H7 (cell line): ENCODE measurements at regions not wholly inside any gene's neighbourhood (a gene's known extent, or its start where the extent isn't known, plus 50 kb on each side); places are given as distances from the start of the nearest gene placed in this dataset.
A peak's percentile ranks its signal among the peaks of the same experiment; 100 is the strongest.
"Not testable (repeated sequence)": the region's sequence is repeated elsewhere in the genome, so short reads cannot be mapped to it uniquely, and the experiment has no call there.

Source experiments
- DNase-seq: peaks from one replicate; pipeline ENCODE4 v3.0.0; 2012
- H3K27me3 ChIP-seq: 2 replicates; pipeline ENCODE4 v1.6.0; 2011; ENCODE audit warnings: mild to moderate bottlenecking, low read length; ENCODE audit not compliant: control insufficient read depth, insufficient read depth
- H3K36me3 ChIP-seq: replicated peaks from 2 replicates; pipeline ENCODE4 v1.5.1; 2011; ENCODE audit warnings: low read length; ENCODE audit not compliant: control insufficient read depth, insufficient read depth
- H3K4me3 ChIP-seq: 2 replicates; pipeline ENCODE4 v1.5.1; 2011; ENCODE audit warnings: low read depth, mild to moderate bottlenecking, control low read depth, low read length, moderate library complexity; ENCODE audit not compliant: insufficient read depth

DNA sequence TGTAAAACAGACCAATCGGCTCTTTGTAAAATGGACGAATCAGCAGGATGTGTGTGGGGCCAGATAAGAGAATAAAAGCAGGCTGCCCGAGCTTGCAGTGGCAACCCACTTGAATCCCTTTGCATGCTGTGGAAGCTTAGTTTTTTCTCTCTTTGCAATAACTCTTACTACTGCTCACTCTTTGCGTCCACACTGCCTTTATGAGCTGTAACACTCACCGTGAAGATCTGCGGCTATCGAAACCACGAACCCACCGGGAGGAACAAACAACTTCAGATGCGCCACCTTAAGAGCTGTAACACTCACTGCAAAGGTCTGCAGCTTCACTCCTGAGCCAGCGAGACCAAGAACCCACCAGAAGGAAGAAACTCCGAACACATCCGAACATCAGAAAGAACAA is 722.7 kb downstream of the DIAPH3 start:
- H3K27me3 ChIP-seq, H3K36me3 ChIP-seq, DNase-seq, H3K4me3 ChIP-seq: not testable (repeated sequence)

DNA sequence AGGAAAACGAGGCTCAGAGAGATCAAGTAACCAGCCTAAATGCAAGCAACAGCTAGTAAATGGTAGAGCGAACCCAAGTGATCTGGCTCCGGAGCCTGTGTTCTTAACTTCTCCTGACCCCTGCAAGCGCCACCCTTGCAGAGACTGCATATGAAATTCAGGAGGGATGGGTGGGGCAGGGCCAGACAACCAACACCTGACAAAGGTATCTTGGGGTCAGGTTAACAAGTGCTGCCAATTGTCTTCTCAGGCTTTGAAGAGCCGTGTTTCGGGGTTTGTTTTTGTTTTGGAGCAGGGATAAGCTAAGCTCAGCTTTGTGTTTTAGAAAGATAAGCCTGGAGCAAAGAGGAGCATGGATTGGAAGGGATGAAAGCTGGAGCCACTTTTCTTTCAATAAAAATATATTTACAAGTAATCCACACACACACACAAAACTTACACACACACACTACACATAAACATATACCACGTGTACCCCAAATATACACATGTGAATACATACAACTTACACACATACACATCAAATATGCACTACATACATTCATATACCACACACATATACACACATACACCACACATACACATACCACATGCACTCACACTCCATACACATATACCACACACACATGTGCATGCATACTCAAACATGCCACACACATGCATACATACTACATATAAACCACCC is 722.0 kb downstream of the DIAPH3 start:
- no peak for DNase-seq
- Histone ChIP-seq H3K4me3 (no peak overlapping the region), H3K27me3 (no peaks in the 10 kb centered on the region), H3K36me3 (no peaks in the 10 kb centered on the region)

DNA sequence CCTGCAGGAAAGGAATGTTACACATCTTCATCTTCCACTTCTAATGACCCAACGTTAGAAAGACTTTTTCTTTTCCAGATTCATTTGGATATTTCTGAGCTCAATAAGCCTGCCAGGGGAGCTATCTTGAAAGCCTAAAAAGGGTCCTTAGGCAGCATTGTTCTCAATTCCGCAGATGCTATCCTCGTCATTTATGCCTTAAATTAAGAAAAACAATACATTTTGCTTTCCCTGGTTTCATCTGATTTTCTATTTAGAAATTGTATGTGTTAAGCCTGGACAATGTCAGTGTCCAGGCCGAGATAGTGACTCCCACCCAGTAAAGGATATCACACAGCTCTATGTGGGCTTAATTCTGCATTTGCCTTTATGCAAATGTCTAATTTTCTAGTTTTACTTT is 721.3 kb downstream of the DIAPH3 start:
- no peaks in the 10 kb centered on the region for H3K36me3 ChIP-seq
- DNase-seq: no peak

DNA sequence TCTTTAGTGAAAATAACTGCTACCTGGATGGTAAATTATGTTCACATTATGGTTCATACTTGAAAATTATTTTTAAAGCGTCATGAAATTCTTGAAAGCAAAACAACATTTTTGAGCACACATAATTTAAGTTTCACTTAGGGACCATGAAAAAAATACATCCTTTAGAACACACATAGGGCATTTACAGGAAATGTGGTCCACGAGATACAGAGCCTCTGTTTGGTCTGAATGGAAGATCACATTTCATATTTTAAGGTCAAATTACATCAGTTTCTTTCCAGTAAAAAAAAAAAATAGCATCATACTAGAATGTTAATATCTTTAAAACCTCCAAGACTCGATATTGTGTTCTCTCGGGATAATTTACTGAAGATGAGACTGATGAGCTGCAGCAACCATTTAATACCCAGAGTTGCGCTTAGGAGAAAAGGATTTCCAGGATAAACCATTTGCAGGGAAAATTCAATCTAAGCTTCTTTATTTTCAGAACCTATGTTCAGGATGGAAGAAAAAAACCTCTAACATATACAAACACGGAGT is 720.7 kb downstream of the DIAPH3 start:
- no peak for DNase-seq
- no peaks in the 10 kb centered on the region for H3K36me3 ChIP-seq
- H3K27me3 ChIP-seq: no peaks in the 10 kb centered on the region
- no peak overlapping the region for H3K4me3 ChIP-seq

More for the DNA sequence above, 721.3 kb downstream of the DIAPH3 start:
- Histone ChIP-seq H3K27me3 (no peaks in the 10 kb centered on the region), H3K4me3 (no peak overlapping the region)

DNA sequence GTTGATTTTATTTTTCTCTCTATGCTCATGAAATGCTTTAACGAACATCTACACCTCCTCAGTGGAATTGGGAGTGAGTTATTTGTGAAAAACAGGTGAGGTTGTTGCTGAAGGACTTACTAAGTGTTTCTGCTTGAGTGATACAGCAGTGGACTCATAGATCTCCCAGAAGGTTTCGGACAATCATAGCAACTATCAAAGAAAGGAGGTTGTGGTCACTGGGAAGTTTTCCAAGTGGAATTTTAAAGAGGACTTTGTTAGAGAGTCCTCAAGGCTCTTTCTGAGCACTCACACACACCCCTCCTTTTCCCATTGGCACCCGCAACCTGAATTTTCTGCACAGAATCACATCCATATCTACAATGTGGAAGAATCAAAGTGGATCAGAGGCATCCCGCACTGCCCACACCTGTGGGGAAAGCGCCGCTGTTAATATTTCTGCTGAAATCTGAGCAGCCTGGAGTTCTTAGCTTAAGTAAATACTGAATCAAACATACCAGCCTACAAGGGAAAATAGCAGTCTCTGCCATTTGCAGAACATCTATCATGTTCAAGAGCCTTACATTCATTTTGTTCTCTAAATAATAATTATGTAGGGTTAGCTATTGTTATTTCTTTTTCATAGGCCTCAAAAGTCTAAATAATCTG is 719.4 kb downstream of the DIAPH3 start:
- no peaks in the 10 kb centered on the region for H3K27me3 ChIP-seq
- no peak overlapping the region for H3K4me3 ChIP-seq
- H3K36me3 ChIP-seq: no peaks in the 10 kb centered on the region
- DNase-seq: no peak

DNA sequence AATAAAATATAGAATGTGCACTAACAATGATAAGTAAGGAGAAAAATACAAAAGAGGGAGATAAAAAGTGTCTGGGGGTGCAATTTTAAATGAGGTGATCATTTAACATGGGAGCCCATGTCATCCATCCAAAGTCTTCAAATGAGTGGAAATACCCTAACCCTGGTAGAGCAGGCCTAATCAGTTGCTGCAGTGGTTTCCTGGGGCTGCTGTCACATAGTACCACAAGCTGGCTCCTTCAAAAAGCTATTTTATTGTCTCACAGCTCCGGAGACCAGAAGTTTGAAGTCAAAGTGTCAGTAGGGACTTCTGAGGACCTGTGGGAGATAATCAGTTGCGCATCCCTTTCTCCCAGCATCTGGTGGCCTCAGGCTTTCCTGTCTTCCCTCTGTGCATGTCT is 717.9 kb downstream of the DIAPH3 start:
- no peak for DNase-seq
- H3K4me3 ChIP-seq: no peak overlapping the region

DNA sequence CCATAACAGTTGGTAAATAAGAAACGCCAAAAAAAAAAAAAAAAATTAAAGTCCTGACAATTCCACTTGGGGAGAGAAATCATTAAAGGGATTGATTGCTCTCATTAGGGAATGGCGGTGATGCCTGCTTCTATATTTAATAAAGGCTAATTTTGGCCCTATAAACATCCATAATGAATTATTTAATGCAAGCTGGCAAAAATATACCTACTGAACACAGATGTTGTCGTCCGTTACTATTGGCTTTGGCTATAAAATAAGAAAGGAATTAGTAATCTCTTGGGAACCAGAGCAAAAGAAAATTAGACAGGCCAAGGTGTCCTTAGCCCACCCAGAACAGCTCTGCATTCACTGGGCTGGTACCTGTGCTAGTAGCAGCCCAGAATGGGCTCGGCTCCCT is 717.3 kb downstream of the DIAPH3 start:
- no peak for DNase-seq
- no peak overlapping the region for H3K4me3 ChIP-seq
- H3K36me3 ChIP-seq: no peaks in the 10 kb centered on the region
- no peaks in the 10 kb centered on the region for H3K27me3 ChIP-seq

More for the DNA sequence above, 717.9 kb downstream of the DIAPH3 start:
- Histone ChIP-seq H3K36me3 (no peaks in the 10 kb centered on the region), H3K27me3 (no peaks in the 10 kb centered on the region)

DNA sequence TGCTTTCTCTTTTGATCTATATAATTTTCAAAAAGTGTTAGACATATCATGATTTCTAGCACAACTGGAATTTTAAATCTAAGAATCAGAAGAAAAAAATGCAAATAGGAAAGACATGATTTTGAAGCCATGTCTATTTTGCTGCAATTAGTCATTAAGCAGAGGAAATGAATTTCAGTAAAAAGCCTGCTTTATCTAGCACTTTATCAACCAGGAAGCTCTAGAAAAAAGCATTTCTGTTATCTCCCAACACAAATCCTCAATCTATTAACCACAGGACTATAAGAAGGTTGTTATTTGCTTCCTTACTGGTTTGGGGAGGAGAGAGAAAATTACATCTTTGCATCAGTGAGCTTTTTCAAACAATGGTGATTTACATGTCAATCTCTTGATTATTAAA is 716.7 kb downstream of the DIAPH3 start:
- Histone ChIP-seq H3K4me3 (no peak overlapping the region), H3K27me3 (no peaks in the 10 kb centered on the region), H3K36me3 (no peaks in the 10 kb centered on the region)
- no peak for DNase-seq

DNA sequence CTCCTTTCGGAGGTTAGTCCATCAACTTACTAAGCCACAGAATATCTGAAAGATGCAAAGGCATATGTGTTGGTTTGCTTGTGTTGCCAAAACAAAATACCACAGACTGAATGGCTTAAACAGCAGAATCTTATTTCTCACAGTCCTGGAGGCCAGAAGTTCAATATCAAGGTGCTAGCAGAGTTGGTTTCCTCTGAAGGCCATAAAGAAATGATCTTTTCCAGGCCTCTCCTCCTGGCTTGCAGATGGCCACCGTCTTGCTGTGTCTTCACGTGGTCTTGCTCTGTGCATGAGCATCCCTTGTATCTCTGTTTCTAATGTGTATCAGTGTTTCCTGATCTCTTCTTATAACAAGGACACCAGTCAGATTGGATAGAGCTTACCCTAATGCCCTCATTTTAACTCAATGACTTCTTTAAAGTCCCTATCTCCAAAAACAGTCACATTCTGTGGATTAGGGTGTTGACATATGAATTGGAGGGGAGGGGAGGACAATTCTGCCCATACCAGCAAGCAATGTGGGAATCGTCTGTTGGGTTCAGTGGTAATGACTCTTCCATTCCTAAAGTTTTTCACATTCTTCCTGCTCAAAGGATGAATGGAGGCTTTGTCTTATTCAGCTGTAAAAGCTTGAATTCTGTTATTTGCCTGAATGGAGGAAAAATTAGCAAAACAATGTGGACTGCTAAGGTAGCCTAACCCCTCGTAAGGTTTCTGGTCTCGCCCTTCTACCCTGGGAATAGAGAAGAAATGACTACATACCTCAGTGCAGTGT is 715.7 kb downstream of the DIAPH3 start:
- peak; percentile 50 for DNase-seq
- no peak overlapping the region for H3K4me3 ChIP-seq
- H3K36me3 ChIP-seq: no peaks in the 10 kb centered on the region

DNA sequence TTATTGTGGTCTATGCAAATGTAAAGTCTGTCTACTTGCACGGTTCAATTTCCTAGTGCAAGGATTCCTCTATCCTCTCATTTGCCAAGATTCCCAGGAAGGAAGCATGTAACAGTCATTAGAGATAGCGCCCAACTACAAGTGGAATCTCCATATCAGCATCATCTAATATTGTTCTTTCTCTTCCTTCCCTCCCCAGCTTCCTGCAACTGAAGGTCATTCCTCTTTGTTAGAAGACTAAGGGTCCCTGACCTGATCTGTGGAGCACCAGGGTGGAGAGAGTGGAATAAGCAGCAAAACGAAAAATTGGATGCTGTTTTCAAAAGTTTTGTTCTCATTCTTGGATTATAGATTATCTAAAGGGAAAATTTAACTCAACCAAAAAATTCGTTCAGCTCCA is 714.0 kb downstream of the DIAPH3 start:
- H3K27me3 ChIP-seq: no peaks in the 10 kb centered on the region
- no peak overlapping the region for H3K4me3 ChIP-seq
- H3K36me3 ChIP-seq: no peaks in the 10 kb centered on the region
- DNase-seq: no peak

More for the DNA sequence above, 715.7 kb downstream of the DIAPH3 start:
- H3K27me3 ChIP-seq: no peaks in the 10 kb centered on the region

DNA sequence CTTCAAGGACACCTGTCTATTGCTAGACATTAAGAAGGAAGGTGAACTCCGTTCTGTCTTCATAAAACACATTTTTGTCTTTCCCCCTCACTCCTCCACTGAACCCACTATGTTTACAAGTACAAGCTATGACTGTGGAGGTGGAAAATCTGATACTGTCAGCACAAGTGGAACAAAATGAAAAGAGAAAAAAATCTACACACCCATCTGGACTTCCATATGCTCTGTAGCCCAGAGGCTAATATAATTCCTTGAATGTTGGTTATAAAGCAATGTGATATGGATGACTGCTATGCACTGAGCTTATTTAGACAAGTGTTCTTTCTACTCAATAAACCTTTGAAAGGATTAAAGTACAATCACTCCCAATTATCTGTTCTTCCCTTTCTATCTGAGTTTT is 713.5 kb downstream of the DIAPH3 start:
- Histone ChIP-seq H3K27me3 (no peaks in the 10 kb centered on the region), H3K4me3 (no peak overlapping the region), H3K36me3 (no peaks in the 10 kb centered on the region)
- DNase-seq: no peak

DNA sequence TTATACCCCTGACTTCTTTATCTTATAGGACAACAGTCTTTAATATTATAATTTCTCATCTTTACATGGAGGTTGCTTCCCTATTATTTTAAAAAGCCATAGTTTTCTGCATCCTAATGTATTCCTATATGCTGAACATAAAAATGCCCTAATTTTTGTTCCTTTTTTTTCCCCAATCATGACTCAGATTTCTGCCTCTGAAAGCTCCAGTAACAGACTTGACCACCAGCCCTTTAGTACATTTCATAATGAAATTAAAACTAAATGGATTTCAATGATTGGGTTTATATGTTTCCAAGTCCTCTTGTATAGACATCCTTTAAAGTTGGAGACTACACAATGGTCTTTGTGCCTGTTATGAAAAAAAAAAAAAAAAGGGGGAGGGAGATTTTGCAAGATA is 712.5 kb downstream of the DIAPH3 start:
- no peak for DNase-seq
- H3K36me3 ChIP-seq: no peaks in the 10 kb centered on the region
- no peaks in the 10 kb centered on the region for H3K27me3 ChIP-seq
- no peak overlapping the region for H3K4me3 ChIP-seq

DNA sequence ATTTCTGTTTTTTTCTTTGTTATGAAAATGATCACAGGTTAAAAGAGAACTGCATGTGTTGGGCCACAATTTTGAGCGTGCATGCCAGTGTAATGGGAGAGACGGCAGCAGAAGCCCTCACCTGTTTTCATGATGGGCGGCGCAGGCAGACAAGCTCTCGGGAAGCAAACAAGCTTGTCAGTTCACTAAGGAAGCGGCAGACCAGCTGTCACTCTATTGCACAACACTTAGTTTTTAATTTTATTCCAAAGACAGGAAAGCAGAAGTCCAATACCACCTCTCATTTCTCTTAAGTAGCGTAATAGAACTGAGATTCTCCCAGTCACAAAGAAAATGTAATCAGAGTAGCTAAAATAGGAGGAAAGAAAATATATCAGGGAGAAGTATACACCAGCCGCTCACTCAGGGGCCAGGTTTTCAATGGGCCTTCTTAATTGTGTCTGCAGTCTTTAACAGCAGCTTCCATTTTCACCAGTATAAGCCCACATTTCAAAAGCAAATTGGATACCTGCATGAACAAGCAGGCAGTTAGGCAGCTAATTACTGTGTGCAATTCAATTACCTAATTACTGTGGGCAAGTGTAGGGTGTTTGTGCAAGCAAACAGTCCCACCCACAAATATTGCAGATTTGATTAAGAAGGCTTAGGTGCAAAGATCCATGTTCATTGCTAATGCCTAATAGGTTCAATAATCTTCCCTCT is 711.4 kb downstream of the DIAPH3 start:
- no peak for DNase-seq
- Histone ChIP-seq H3K27me3 (no peaks in the 10 kb centered on the region), H3K36me3 (no peaks in the 10 kb centered on the region), H3K4me3 (no peak overlapping the region)

DNA sequence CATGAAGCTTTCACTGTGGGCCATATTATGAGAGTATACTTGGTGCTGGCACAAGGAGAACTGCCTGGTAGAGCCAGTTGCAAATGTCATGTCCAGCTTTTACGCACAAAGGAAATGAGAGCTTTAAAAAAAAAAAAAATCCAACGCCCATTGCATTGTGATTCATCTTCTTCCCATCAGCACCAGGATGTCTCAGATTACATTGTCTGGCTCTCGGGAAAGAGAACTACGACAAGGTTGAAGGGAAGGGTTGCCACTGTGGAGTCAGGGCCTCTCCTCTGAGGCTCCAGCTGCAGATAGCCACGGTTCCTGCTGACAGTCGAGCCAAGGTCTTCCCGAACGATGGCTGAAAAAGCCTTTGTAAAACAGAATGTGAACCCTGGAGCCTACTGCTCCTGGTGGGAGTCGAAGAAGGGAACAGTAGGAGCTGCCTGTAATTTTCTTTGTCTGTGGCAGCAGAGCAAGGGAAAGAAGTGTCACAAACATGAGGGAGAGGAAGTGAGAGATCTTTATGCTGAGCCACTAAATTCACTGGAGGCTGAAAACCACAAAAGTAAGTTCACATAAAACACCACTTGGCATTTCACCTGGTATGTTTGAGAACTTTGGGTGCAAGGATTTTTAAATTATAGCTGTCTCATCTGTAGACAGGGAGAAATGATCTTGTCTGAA is 704.7 kb downstream of the DIAPH3 start:
- no peak overlapping the region for H3K4me3 ChIP-seq
- no peak for DNase-seq
- H3K36me3 ChIP-seq: no peaks in the 10 kb centered on the region
- H3K27me3 ChIP-seq: no peaks in the 10 kb centered on the region
